Smooth muscle cell (in vitro differentiated cells): ENCODE measurements at regions not wholly inside any gene's neighbourhood (a gene's known extent, or its start where the extent isn't known, plus 50 kb on each side); places are given as distances from the start of the nearest gene placed in this dataset.

Source experiments
- DNase-seq: peaks from one replicate; lab custom pipeline; 2025; ENCODE audit not compliant: unreplicated experiment; lab: John Stamatoyannopoulos, UW
- H2AFZ ChIP-seq: fragments of 200-600 bp; sonication (generic); 2 replicates; pipeline ENCODE4 v1.6.0; 2016; ENCODE audit warnings: antibody characterized with exemption, low read depth, mild to moderate bottlenecking
- H3F3A ChIP-seq: fragments of 200-600 bp; sonication (generic); 2 replicates; pipeline ENCODE4 v1.6.0; 2017; ENCODE audit warnings: antibody characterized with exemption, low read depth
- H3K27ac ChIP-seq: fragments of 200-600 bp; sonication (generic); 2 replicates; pipeline ENCODE4 v1.5.1; 2016; ENCODE audit warnings: low read depth, mild to moderate bottlenecking
- H3K27me3 ChIP-seq: fragments of 200-600 bp; sonication (generic); 2 replicates; pipeline ENCODE4 v1.6.1; 2016; ENCODE audit warnings: low read depth, mild to moderate bottlenecking
- H3K36me3 ChIP-seq: fragments of 200-600 bp; sonication (generic); 2 replicates; pipeline ENCODE4 v1.5.1; 2016; ENCODE audit warnings: low read depth
- H3K4me1 ChIP-seq: fragments of 200-600 bp; sonication (generic); 2 replicates; pipeline ENCODE4 v1.5.1; 2016; ENCODE audit warnings: low read depth
- H3K4me2 ChIP-seq: fragments of 200-600 bp; sonication (generic); 2 replicates; pipeline ENCODE4 v1.6.0; 2016; ENCODE audit warnings: mild to moderate bottlenecking
- H3K4me3 ChIP-seq: fragments of 200-600 bp; sonication (generic); 2 replicates; pipeline ENCODE4 v1.5.1; 2016; ENCODE audit warnings: mild to moderate bottlenecking
- H3K79me2 ChIP-seq: fragments of 200-600 bp; sonication (generic); 2 replicates; pipeline ENCODE4 v1.6.0; 2016; ENCODE audit warnings: low read depth, mild to moderate bottlenecking
- H3K9ac ChIP-seq: fragments of 200-600 bp; sonication (generic); 2 replicates; pipeline ENCODE4 v1.6.0; 2016; ENCODE audit warnings: low read depth
- H3K9me3 ChIP-seq: fragments of 200-600 bp; sonication (generic); replicated peaks from 2 replicates; pipeline ENCODE4 v1.5.1; 2016; ENCODE audit warnings: low read depth
- H4K20me1 ChIP-seq: fragments of 200-600 bp; sonication (generic); 2 replicates; pipeline ENCODE4 v1.6.0; 2016; ENCODE audit warnings: low read depth
- WGBS: methylation state at CpG from one replicate; pipeline ENCODE4 v1.1.7; 2016; ENCODE audit warnings: low lambda C conversion rate; 5-methylcytosine and 5-hydroxymethylcytosine counted together
- TF ChIP-seq, protein P1 (sequence below): fragments of 200-600 bp; sonication (generic); IDR thresholded peaks from 2 replicates; pipeline ENCODE4 v1.5.1; 2017; ENCODE audit warnings: borderline replicate concordance, mild to moderate bottlenecking, antibody characterized with exemption; ENCODE audit not compliant: insufficient read depth, poor library complexity, severe bottlenecking

DNA sequence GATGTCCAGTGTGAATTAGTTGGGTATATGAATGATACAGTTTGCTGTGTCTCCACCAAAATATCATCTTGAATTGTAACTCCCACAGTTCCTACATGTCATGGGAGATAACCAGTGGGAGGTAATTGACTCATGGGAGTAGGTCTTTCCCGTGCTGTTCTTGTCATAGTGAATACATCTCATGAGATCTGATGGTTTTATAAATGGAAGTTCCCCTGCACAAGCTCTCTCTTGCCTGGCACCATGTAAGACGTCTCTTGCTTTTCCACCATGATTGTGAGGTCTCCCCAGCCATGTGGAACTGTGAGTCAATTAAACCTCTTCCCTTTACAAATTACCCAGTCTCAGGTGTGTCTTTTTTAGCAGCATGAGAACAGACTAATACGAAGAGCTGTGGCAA, 223.0 kb downstream of the AJAP1 start:
- Histone ChIP-seq H3K9ac (no peak overlapping the region), H2AFZ (no peak overlapping the region), H3K4me2 (no peak overlapping the region), H3K27ac (no peak overlapping the region), H3K9me3 (no peaks in the 10 kb centered on the region), H3K4me1 (no peaks in the 10 kb centered on the region), H3F3A (no peaks in the 10 kb centered on the region), H3K36me3 (no peaks in the 10 kb centered on the region), H4K20me1 (no peaks in the 10 kb centered on the region), H3K27me3 (no peaks in the 10 kb centered on the region), H3K4me3 (no peak overlapping the region), H3K79me2 (no peaks in the 10 kb centered on the region)
- TF ChIP-seq, protein P1, sequence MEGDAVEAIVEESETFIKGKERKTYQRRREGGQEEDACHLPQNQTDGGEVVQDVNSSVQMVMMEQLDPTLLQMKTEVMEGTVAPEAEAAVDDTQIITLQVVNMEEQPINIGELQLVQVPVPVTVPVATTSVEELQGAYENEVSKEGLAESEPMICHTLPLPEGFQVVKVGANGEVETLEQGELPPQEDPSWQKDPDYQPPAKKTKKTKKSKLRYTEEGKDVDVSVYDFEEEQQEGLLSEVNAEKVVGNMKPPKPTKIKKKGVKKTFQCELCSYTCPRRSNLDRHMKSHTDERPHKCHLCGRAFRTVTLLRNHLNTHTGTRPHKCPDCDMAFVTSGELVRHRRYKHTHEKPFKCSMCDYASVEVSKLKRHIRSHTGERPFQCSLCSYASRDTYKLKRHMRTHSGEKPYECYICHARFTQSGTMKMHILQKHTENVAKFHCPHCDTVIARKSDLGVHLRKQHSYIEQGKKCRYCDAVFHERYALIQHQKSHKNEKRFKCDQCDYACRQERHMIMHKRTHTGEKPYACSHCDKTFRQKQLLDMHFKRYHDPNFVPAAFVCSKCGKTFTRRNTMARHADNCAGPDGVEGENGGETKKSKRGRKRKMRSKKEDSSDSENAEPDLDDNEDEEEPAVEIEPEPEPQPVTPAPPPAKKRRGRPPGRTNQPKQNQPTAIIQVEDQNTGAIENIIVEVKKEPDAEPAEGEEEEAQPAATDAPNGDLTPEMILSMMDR: no peak
- 73% methylated on average over 3 of the region's 3 CpGs for WGBS
- DNase-seq: no peak

DNA sequence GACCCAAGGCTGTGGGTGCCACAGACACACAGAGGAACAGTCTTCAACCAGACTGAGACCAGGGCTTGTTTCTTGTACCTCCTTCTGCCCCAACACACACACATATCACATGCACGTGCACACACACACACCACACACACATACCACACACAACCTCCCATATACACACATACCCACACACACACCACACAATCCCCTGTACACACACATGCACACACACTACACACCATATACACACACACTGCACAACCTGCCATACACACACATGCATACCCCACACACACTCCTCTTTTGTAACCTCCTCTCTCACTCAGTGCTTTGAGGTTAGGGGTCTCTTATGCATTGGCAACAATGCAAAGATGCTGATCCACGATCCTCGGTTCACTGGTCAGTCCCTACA, 217.0 kb downstream of the AJAP1 start:
- Histone ChIP-seq H3K36me3 (no peaks in the 10 kb centered on the region), H3K27me3 (no peaks in the 10 kb centered on the region), H3K4me1 (no peaks in the 10 kb centered on the region), H3K9me3 (no peaks in the 10 kb centered on the region), H3K79me2 (no peaks in the 10 kb centered on the region), H2AFZ (no peak overlapping the region), H3K4me3 (no peak overlapping the region), H3K27ac (no peak overlapping the region), H3K9ac (no peak overlapping the region), H3F3A (no peaks in the 10 kb centered on the region), H4K20me1 (no peaks in the 10 kb centered on the region), H3K4me2 (no peak overlapping the region)
- TF ChIP-seq, protein P1: no peak
- DNase-seq: no peak
- 92% methylated on average over 3 of the region's 3 CpGs for WGBS

DNA sequence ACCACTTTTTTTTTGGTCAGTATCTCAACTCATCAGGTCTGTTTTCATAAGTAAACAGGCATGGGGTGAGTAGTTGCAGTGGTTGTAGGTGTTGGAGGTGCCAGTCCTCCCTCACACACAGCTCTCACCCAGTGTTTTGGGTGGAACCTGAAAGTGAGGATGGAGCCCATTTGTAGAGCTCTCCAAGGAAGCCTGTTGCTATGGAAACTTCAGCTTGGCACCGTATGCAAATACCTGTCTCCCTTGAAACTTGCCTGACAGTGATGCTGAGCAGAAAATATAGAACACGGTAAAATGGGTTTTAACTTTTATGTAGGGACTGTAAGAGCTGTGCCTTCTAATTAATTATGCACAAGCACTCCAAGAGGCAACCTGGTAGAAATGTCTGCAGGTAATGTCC, 214.1 kb downstream of the AJAP1 start:
- TF ChIP-seq, protein P1: no peak
- DNase-seq: no peak
- 75% methylated on average over 2 of the region's 2 CpGs for WGBS

DNA sequence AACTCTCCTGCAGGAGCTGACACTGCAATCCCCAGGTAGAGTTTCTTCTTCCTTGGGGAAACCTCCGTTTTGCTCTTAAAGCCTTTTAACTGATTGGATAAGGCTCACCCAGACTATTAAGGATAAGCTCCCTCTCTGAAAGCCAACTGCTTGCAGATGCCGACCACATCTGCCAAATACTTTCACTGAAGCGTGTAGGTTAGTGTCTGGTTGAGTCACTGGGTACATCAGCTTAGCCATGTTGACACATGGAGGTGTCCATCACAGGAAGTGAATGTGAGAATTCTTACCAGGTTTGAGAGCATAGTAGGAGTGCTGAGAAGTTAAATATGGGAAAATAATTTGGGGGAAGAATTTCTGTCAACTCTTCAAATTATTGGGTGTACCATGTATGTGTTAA, 202.0 kb downstream of the AJAP1 start:
- no peaks in the 10 kb centered on the region for H3K36me3 ChIP-seq
- H3K79me2 ChIP-seq: no peaks in the 10 kb centered on the region
- no peak overlapping the region for H3K4me3 ChIP-seq
- H3K4me2 ChIP-seq: no peak overlapping the region
- no peak overlapping the region for H3K27ac ChIP-seq
- 93% methylated on average over 3 of the region's 3 CpGs for WGBS
- H3K27me3 ChIP-seq: no peaks in the 10 kb centered on the region
- H3K9me3 ChIP-seq: no peaks in the 10 kb centered on the region
- H3K9ac ChIP-seq: no peak overlapping the region
- DNase-seq: no peak
- no peaks in the 10 kb centered on the region for H3K4me1 ChIP-seq
- no peaks in the 10 kb centered on the region for H4K20me1 ChIP-seq
- no peaks in the 10 kb centered on the region for H3F3A ChIP-seq
- TF ChIP-seq, protein P1: no peak
- no peak overlapping the region for H2AFZ ChIP-seq

More for the DNA sequence above, 214.1 kb downstream of the AJAP1 start:
- Histone ChIP-seq H3K4me1 (no peaks in the 10 kb centered on the region), H3K9me3 (no peaks in the 10 kb centered on the region), H3K27me3 (no peaks in the 10 kb centered on the region), H3F3A (no peaks in the 10 kb centered on the region), H4K20me1 (no peaks in the 10 kb centered on the region), H3K4me3 (no peak overlapping the region), H3K4me2 (no peak overlapping the region), H3K36me3 (no peaks in the 10 kb centered on the region), H3K27ac (no peak overlapping the region), H2AFZ (no peak overlapping the region), H3K9ac (no peak overlapping the region), H3K79me2 (no peaks in the 10 kb centered on the region)
